HG02623 (cell line): ENCODE measurements at regions not wholly inside any gene's neighbourhood (a gene's known extent, or its start where the extent isn't known, plus 50 kb on each side); places are given as distances from the start of the nearest gene placed in this dataset.

Experiments used
- ATAC-seq: cut with Tn5 transposase; IDR thresholded peaks from one replicate; pipeline ENCODE4 v1.9.1; 2021; ENCODE audit warnings: moderate library complexity; ENCODE audit not compliant: unreplicated experiment

DNA sequence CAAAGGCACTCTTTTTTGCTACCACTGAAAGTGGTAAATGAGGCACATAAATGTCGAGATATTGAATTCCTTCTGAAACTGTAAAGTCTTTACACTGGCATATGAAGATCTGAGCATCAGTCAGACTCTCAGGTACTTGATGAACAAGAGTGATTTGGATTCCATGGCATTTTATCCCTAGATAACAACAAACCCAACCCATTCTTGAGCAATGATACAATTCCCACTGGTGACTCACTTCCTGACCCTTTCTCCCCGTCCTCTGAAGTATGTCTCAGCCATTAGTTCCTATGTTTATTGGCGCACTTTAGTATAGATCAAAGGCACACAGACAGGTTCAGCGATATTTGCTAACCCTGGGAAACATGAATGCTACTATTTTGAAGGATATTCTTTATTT is 147.0 kb upstream of the RBFOX1 start:
- ATAC-seq = no peak

DNA sequence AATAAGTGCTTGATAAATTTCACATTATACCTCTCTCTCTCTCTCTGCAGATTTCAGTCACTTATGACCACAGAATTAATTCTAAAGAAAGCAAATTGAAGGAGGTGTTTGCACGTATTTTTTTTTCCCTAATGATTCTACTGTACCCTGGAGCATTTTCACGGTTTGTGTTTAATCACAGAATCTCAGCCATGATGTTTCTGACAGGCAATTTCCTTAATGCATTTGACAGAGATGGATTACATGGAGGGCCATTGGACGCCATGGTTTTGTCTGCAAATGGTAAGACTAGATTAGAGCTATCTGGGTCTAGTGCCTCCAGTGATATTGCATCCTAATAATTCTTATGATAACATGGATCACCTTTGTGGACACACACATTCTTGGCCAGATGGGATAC is 147.5 kb upstream of the RBFOX1 start:
- no peak for ATAC-seq

DNA sequence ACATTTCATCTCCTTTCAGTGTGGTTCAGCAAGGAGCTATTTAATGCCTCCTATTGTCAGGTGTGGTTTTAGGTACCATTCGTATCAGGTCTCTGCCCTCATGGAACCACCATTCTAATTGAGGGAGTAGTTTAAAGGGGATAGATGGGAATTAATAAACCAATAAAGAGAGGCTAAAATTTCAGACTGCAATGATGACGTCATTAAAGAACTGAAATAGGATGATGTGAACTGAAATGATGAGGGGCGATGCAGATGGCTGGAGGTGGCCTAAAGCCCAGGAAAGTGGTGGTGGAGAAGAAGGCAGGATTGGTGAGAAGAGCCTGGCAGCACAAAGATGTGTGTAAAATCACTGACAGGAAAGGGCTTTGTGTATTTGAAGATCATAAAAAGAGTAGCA is 148.9 kb upstream of the RBFOX1 start:
- no peak for ATAC-seq

DNA sequence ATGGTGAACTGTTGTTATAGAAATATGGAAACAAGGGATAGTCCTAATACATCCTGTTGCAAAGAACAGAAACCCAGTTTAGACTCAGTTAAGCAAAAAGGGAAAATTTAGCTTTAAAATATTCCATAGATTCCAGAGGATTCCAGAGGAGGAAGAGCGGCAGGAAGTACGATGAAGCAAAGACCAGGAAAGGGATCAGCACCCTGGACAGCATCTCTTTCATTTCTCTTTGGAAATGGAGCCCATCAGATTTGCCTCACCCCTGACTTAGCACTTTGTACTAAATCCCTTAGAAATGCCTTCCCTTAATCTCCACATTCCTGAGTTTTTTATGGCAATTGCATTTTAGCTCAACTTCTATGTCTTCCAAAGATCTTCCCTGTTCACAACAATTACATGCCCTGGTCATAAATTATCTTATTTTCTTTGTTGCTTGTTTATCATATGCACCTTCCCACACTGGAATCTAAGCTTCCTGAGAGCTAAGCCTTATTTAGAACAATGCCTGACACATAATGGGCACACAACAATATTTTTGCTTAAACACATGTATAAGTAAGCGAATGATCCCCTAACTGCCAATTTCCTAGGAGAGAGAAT is 150.0 kb upstream of the RBFOX1 start:
- no peak for ATAC-seq

DNA sequence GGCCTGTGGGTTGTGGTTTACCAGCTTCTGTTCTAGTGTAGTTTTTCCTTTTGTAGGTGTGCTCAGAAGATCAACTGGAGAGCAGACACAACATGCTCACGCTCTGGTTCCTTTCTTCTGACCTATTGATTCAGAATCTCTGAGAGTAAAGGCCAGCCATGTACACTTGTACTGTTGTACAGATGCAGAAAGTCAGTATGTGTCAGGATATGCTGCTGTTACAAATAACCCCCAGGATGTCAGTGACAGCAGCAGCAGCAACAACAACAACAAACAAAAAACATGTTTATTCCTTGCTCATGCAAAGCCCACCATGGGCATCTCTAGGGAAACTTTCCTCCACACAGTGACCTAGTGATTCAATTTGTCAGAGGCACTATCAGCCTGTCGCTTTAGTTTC is 154.8 kb upstream of the RBFOX1 start:
- no peak for ATAC-seq

DNA sequence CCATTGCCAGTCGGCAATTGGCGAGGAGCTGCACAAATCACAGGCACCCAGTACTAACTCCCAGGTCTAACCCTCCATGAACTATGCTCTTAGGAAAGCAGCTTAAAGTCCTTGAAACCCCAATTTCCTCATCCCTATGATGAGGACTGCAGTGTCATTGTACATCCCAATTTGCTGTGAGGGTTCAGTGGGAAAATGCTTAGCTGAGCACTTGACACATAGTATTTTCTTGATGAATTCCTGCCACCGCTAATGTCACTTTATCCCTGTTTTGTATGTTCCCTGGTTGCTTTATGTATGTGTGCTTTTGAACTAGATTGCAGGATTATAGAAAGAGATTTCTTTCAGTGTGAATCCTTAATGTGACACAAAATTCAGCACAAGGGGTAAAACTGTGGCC is 161.5 kb upstream of the RBFOX1 start:
- ATAC-seq = no peak

DNA sequence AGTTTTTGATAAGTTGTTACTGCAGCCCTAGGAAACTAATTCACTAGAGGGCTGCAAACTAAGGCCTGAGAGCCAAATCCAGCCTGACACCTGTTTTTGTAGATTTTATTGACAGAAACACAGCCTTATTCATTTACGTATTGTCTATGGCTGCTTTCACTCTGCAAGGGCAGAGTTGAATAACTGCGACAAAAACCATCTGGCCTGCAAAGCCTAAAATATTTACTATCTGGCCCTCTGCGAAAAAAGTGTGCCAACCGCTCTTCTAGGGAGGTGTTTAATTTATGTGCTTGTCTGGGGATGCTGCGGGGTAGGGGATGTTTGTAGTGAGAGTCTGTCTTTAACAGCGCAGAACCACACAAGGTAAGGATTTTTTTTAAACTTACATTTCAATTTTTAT is 165.0 kb upstream of the RBFOX1 start:
- no peak for ATAC-seq

DNA sequence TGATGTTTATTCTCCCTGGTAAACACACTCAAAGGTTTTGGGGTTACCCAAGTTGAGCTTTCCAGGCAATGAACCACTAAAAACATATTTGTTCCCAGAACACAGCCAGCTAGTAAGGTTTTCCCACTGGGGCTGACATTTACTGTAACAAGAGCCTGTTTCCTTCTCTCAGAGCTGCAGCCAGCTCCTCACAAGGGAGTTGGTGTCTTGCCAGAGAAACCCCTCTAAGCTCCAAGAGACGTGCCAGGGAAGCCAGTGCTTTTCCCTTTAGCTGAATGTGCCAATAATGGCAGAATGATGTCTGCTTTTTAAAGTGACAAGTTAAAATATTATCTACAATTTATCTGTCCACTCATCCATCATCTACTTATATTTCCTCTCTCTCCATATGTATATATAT is 170.8 kb upstream of the RBFOX1 start:
- no peak for ATAC-seq

DNA sequence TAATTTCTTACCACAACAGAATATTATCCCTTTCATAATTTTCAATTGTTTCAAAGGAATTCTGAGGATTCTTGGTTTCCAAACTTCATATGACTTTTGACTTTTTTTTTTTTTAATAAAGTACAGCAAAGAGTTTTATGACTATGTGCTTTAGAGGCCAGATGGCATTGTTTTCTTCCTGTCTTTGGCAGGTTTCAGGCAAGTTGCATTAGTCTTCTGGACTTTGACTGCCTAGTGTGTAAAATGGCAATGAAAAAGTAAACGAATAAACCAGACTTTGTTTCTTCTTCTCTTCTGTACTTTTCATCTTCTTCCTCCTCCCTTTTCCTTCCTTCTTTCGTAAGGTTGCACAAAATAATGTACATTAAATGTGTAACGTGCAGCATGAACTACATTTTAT is 172.6 kb upstream of the RBFOX1 start:
- no peak for ATAC-seq

DNA sequence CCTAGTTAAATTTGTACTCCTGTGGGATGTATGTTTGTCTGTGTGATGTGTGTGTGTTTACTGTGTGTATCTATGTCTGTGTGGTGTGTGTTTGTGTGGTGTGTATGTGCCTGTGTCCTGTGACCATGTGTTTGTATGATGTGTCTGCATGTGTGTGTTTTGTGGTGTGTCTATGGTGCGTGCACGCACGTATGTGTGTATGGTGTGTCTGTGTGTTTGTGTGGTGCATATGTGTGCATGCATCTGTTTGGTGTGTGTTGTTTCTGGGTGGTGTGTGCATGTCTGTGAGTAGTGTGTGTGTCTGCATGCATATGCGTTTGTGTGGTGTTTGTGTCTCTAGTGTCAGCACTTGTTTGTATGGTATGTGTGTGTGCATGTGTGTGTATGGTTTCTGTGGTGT is 174.2 kb upstream of the RBFOX1 start:
- ATAC-seq = no peak

DNA sequence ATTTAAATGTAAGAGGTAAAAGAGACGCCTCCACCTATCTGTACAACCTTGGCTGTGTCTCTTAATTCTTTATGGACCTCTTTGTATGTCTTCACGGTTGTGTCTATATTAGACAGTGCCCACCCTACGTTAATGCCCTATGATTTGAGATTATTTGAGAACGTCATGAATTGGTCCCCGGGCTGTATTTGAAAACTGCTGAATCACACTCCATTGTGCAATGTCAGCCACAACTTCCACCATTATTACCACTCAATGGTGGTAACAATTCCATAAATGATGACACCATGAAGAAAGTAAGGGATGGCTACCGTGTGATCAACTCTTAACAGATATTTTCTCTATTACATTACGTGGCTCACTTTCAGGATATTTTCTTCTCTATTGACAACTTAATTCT is 182.4 kb upstream of the RBFOX1 start:
- no peak for ATAC-seq

DNA sequence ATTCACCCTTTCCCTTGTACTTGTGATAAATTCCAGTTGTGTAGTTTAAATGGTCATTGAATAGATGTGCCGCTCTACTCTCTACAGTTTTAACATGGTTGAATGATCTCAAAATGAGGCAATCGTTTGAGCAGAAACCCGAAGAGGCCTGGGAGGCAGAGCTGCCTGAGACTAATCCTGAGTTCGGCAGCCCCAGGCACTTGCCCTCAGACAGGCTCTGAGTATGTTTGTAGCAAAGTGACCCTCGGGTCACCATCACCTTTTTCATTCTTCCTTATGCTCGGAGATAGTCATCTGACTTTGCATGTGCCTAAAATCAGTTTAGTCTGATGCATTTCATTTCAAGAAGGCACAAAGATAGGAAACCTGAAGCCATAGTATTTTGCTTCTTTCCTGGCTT is 184.0 kb upstream of the RBFOX1 start:
- no peak for ATAC-seq

DNA sequence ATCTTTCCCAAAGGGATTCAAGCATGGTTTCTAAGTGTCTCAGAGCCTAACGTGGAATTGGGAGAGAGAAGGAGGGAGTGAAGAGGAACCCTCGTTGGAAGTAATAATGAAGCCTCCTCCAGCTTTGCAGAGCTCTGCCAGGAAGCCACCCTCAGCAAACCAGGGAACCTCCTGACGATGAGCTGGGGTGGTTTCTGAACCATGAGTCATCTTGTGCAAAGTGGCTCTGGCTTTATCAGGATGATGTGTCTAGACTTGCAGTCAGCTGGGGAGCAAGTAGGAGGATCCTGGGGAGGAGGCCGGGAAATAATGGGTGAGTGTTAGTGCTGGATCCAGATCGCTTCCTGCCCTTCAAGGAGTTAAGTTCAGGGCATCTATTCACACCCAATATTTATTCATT is 191.7 kb upstream of the RBFOX1 start:
- ATAC-seq = no peak

DNA sequence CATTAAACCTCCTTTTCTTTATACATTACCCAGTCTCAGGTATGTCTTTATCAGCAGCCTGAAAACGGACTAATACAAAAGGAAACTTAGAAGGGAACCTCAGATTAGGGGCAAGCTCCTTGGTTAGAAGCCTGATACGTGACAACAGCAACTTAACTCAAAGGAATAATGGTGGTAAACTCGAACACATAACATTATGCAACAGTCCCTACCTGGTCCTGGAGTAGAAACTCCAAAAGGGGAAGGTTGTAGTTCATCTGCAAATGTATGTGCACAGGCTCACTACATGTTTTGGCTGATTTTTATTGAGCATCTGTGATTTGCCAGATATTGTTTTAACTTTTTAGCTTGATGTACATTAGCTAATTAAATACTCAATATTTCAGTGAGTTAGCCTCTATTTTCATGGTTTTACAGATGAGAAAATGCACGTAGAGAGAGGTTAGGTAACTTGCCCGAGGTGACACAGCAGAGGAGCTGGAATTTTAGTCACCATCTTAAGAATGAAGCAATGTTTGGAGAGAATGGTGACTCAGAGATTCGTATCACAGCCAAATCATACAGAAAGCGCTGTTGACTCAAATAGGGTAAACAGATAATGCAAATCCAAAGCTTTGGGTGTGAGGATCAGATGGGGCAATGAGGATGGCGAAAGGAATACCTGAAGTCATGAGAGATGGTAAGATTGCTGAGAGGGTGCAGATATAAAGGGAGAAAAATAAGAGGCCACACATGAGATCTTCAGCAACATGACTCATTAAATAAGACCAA is 194.9 kb upstream of the RBFOX1 start:
- no peak for ATAC-seq

DNA sequence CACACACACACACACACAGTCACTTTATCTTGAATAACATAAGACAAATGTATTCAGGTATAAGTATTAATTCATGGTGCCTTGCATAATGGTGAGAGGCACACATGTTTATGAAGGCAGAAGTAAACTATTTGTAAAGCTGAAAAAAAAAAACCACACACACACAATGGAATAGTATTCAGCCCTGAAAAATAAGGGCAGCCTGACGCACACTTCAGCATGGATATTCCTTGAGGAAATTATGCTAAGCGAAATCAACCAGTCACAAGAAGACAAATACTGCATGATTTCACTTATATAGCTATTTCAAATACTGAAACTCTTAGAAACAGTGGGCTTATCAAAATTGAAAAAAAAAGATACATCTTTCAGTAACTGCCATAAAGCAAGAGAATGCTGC is 200.2 kb upstream of the RBFOX1 start:
- ATAC-seq = no peak

DNA sequence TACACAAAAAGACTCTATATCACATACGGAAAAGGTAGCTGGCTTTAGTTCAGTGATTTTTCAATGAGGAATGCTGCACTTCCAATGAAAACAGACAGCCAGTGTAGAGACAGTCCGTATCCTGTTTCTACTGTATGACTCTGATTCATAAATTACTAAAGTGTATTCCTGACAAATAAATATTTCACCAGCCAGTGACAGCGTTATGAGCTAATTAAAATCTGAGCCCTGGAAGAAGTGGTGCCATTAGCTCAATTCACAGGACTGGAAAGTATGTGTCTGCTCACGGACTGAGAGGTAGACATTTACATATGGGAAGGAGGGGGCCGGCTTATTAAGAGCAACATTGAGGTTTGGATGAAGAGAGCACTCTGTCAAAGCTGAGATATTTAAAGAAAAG is 207.9 kb upstream of the RBFOX1 start:
- ATAC-seq = no peak

DNA sequence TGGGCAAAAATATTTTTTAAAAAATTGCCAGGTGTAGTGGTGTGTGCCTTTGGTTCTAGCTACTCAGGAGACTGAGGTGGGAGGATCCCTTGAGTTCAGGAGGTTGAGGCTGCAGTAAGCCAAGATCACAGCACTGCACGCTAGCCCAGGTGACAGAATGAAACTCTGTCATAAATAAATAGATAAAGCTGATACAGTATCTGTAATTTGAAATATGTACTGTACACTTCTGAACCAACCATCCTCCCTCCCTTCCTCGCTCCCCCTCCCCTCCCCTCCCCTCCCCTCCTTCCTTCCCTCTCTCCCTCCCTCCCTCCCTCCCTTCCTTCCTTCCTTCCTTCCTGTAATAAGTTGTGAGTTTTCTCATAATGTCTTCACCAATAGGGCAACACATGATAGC is 208.4 kb upstream of the RBFOX1 start:
- ATAC-seq = no peak

DNA sequence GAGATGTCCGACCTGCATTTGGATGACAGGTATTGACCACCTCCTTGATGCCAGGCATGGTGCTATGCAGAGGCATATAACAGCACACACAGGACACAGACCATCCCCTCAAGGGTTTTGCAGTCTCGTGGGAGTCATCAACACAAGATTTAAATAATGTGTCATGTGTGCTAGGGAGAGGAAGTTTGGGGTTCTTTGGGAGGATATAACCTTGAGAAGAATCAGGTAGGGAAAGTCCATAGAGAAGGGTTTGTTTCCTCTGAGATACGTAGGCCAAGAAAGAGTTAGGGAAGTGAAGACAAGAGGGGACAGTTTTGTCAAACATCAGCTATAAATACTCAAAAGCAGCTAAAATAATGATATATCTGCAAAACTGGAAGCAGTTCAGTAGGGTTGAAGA is 215.9 kb upstream of the RBFOX1 start:
- ATAC-seq = no peak

DNA sequence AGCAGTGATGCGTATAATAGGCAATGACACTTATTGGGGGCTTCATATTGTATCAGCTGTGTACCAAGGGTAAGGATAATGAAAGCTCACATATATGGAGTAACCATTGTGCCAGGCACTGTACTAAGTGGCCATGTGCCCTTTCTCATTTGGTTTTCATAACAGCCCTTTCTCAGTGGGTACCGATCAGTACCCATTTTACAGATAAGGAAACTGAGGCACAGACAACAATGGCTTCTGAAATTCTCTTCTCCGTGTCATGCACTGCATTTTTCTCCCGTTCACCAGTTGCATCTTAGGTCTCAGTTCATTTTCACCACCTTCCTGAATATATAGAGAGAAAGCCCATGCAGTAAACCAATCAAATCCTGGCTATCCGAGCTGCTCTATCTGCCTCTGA is 216.7 kb upstream of the RBFOX1 start:
- no peak for ATAC-seq

DNA sequence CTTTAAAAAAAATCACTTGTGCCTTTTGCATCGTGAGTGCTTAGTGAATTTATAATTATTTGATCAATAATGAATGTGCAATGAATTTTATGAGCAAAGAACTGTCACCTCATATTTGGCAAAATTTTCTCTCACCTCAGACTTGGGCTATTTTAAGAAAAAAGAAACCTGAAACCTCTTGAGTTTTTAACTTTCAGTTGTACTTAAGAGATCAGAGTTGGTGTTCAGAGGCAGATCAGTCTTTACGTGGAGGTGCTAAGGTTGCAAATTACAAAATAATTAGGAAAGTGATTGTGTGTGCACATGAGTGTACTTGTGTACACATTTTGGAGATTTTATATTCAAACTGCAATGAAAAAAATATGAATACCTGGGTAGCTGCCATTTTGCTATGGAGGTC is 218.7 kb upstream of the RBFOX1 start:
- no peak for ATAC-seq

DNA sequence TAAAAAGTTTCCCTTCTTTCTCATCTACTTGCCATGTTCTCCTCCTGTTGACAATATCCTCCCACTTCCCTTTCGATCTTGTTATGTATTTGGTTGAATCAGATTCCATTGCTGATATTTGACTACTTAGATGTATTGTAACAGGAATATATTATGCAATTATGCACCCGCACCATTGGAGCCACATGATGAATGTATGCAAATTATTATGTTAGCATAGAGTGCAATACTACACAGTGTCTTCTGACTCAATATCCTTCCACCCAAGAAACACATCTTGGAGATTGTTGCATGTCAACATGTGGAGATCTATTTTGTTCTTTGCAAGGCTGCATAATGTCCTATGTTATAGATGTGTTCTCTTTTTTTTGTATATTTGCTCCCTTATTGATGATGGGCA is 219.2 kb upstream of the RBFOX1 start:
- ATAC-seq = no peak

DNA sequence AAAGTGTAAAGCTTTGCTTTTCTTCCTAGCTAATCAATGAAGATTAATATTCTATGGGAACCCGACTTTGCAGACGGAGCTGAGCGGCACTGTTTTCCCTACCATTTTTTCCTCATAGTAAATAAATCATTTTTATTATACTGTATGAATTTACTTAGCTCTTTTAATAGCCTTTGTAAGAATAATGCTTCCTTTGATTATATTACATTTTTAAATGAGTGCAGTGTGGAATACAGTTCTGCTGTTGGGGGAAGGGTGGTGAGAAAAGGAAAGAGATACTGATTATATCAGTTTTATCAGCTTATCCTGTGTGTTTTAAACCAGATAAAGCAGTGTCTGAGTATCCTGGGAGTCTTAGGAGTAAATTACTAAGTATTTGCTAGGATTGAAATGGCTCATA is 221.4 kb upstream of the RBFOX1 start:
- no peak for ATAC-seq

DNA sequence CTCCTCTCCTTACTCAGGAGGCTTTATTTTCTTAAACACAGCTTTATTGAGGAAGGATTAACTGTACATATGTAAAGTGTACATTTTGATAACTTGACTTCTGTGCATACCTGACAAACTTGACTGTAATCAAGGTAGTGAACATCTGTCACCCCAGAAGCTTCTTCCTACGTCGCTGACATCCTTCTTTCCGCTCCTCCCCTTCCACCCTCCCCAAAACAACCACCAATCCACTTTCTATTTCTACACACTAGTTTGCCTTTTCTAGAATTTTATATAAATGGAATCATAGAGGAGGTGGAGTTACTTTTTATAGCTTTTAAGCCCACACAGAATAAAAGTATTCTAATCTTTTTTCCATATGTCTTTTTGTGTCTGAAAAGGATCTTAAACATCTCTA is 225.2 kb upstream of the RBFOX1 start:
- ATAC-seq = no peak
